Retinal pigment epithelial cell (primary cell): ENCODE measurements at regions not wholly inside any gene's neighbourhood (a gene's known extent, or its start where the extent isn't known, plus 50 kb on each side); places are given as distances from the start of the nearest gene placed in this dataset.

Experiments used
- DNase-seq: peaks from one replicate; pipeline ENCODE4 v3.0.0-alpha.2; 2010; ENCODE audit warnings: low read depth
- H3K4me3 ChIP-seq: 2 replicates; pipeline ENCODE4 v1.5.1; 2011; ENCODE audit warnings: mild to moderate bottlenecking, low read length, control low read depth, moderate library complexity
- TF ChIP-seq, protein P1 (sequence below): conservative IDR thresholded peaks from 2 replicates; pipeline ENCODE4 v1.5.1; 2011; ENCODE audit warnings: low read depth, low read length, control low read depth, inconsistent platforms

DNA sequence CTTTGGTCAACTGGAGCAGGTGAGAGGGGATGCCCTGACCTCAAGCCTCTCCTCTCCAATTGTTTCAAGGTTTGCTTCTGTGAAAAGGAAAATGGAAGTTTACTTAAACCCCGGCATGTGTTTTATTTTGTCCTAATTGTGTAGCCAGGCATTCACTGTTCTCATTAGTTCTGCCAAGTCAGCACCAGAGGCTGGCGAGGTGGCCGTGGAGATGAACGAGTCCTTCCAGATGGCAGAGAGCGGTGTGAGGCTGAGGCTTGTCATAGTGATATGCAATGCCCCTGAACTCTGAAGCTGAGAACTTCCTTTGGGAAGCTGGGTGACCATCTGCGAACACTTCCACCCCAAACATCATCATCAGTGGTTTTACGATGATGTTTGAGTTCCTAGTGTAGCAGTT, 199.6 kb downstream of the TJP1 start:
- H3K4me3 ChIP-seq = no peak overlapping the region
- no peak for DNase-seq
- TF ChIP-seq, protein P1, sequence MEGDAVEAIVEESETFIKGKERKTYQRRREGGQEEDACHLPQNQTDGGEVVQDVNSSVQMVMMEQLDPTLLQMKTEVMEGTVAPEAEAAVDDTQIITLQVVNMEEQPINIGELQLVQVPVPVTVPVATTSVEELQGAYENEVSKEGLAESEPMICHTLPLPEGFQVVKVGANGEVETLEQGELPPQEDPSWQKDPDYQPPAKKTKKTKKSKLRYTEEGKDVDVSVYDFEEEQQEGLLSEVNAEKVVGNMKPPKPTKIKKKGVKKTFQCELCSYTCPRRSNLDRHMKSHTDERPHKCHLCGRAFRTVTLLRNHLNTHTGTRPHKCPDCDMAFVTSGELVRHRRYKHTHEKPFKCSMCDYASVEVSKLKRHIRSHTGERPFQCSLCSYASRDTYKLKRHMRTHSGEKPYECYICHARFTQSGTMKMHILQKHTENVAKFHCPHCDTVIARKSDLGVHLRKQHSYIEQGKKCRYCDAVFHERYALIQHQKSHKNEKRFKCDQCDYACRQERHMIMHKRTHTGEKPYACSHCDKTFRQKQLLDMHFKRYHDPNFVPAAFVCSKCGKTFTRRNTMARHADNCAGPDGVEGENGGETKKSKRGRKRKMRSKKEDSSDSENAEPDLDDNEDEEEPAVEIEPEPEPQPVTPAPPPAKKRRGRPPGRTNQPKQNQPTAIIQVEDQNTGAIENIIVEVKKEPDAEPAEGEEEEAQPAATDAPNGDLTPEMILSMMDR = no peak

DNA sequence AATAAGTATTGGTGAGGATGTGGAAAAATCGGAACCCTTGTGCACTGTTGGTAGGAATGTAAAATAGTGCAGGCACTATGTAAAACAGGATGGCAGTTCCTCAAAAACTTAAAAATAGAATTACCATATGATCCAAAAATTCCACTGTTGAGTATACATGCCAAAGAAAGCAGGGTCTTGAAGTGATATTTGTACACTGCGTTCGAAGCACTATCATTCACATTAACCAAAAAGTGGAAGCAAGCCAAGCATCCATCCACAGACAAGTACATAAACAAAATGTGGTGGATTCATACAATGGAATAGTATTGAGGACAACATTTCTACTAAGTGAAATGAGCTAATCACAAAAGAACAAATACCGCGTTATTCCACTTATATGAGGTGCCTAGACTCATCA, 200.7 kb downstream of the TJP1 start:
- TF ChIP-seq, protein P1 = no peak
- no peak overlapping the region for H3K4me3 ChIP-seq
- no peak for DNase-seq

DNA sequence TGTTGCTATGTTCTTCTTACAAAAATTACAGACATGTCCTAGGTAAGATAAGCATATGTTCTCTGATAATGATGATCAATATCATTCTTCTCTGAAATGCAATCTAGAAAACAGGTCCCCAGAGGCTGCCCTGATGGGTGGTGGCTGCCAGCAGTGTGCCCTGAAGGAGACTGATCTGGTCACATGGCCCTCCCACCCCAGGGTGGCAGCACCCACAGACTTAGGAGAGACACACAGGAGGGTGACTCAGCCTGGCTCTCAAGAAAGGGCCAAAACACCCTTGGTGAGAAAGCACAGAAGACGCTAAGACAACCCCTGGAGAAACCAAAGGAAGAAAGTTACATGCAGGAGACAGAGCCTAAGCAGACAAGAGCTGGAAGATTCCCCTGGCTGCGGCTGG, 203.7 kb downstream of the TJP1 start:
- DNase-seq = no peak
- TF ChIP-seq, protein P1 = no peak

DNA sequence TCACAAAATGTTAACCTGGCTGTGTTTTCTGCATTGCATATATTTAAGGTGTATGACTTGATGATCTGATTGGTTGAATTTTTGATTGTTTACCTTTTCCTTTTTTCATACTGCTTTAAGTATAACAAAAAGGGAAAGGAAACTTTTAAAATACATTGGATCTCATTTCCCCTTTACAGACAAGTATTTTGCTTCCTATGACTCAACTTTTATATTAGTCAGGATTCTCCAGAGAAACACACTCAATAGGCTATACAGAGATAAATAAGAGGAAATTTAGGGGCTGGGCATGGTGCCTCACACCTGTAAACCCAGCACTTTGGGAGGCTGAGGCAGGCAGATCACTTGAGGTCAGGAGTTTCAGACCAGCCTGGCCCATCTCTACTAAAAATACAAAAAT, 205.8 kb downstream of the TJP1 start:
- DNase-seq = no peak
- TF ChIP-seq, protein P1 = no peak
- no peak overlapping the region for H3K4me3 ChIP-seq

More for the DNA sequence above, 203.7 kb downstream of the TJP1 start:
- H3K4me3 ChIP-seq = no peak overlapping the region

DNA sequence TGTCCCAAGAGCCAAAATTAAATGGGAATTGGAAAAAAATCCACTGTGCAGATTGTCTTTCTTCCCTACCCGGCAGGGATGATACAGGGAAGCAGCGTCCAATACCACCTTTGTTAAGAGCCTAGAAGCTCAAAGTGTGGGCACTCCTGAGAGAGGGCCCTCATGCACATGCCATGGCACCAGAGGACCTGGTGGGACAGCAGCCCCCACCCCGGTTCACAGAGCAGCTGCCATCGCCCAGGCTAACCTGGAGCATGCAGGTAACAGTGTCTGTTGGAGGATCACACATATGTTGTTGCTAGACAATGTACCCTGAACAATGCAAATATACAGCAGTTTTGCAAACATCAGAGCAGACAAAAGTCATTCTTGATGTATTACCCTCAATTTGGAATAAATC, 206.5 kb downstream of the TJP1 start:
- no peak overlapping the region for H3K4me3 ChIP-seq
- TF ChIP-seq, protein P1 = no peak
- no peak for DNase-seq

DNA sequence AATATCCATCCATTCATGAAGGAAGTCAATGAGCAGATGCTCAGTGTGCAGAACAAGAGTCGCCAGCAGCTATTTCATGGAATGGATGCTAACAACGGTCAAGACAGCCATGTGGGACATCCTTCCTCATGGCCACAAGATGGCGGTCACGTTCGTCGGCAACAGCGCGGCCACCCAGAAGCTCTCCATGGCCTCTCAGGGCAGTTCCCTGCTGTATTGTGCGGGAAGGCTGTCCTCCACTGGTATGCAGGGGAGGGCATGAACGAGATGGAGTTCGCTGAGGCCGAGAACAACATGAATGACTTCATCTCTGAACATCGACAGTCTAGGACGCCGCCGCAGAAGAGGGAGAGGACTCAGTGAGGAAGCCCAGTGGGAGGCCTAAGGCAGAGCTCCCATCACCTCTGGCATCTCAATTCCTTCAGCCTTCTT, 208.3 kb downstream of the TJP1 start:
- H3K4me3 ChIP-seq = no peak overlapping the region
- no peak for DNase-seq

DNA sequence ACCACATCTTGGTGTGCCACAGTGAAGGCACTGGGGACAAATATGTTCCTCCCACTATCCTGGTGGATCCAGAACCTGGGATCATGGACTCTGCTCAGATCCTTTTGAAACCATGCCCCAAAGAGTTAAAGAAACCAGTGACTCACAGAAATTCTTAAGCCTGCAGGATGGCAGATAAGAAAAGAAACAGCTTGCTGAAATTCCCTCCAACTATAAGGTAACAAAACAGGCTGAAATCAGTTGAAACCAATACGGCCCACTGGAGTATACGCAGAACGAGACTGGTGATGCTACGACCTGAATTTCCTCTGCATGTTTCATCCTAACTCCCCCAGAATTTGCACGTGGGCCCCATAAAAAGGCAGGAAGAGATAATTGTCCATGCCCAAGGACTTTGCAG, 209.6 kb downstream of the TJP1 start:
- no peak overlapping the region for H3K4me3 ChIP-seq
- TF ChIP-seq, protein P1 = no peak
- peak; percentile 11 for DNase-seq

More for the DNA sequence above, 208.3 kb downstream of the TJP1 start:
- TF ChIP-seq, protein P1 = peak; percentile 4
